ENCODE measurements at regions not wholly inside any gene's neighbourhood (a gene's known extent, or its start where the extent isn't known, plus 50 kb on each side); places are given as distances from the start of the nearest gene placed in this dataset.

DNA sequence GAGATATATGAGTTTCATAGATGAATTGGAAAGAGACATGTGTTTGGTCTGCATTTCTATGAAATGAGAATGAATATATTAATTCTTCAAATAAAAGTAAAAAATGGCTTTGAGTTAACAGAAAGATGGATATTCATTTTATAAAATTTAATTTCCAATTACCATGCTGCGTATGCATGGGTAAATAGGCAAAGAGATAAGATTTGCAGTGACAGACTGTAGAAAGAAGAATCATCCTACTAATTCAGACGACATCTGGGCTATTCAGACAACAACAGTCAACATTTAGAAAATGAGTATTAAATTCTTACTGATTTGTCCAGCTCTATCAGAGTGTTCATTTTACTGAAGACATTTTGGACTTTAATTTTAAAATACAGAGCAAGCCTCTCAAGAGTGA, 602.2 kb upstream of the NRSN1 start:
- TF ChIP-seq ZNF433 (tag by site-specific recombination; IDR thresholded peaks at IDR 0.05; ENCODE audit: low read depth) (no peak), ZSCAN16 (tag by site-specific recombination; IDR thresholded peaks at IDR 0.05) (no peak), MYNN (tag by site-specific recombination; IDR thresholded peaks at IDR 0.05; ENCODE audit: borderline replicate concordance) (no peak)
